Prostate gland (tissue), 2 donors: ENCODE measurements at regions not wholly inside any gene's neighbourhood (a gene's known extent, or its start where the extent isn't known, plus 50 kb on each side); places are given as distances from the start of the nearest gene placed in this dataset.

Experiments
- DNase-seq: peaks from one replicate; pipeline ENCODE4 v3.0.0-alpha.2; 2019; ENCODE audit warnings: low spot score
- H3K27ac ChIP-seq, 2 donors: fragments of 200-600 bp; sonication (generic); 2 replicates each; pipeline ENCODE4 v1.5.1; 2017 to 2019
- H3K27me3 ChIP-seq: fragments of 200-600 bp; sonication (generic); replicated peaks from 2 replicates; pipeline ENCODE4 v1.5.1; 2019; ENCODE audit not compliant: insufficient read depth
- H3K36me3 ChIP-seq, 2 donors: fragments of 200-600 bp; sonication (generic); 1 replicate in 1 of 2; 2 replicates in 1 of 2; pipeline versions ENCODE4 v1.5.1 to v1.8.1; 2017 to 2019
- H3K4me1 ChIP-seq: fragments of 200-600 bp; sonication (generic); replicated peaks from 2 replicates; pipeline ENCODE4 v1.5.1; 2019
- H3K4me3 ChIP-seq, 2 donors: fragments of 200-600 bp; sonication (generic); 2 replicates each; pipeline ENCODE4 v1.5.1; 2017 to 2019
- H3K9me3 ChIP-seq: fragments of 200-600 bp; sonication (generic); 2 replicates; pipeline ENCODE4 v1.5.1; 2017
- CTCF ChIP-seq, 4 experiments: fragments of 200-600 bp in 2 of 4; fragments of 450-650 bp in 2 of 4; sonication (generic) in 2 of 4; IDR thresholded peaks; 1 replicate in 3 of 4; 2 replicates in 1 of 4; pipeline ENCODE4 v1.5.1; 2016 to 2019; ENCODE audit warnings: antibody characterized with exemption in 4 of 4, mild to moderate bottlenecking in 2 of 4, moderate library complexity in 2 of 4
- POLR2A ChIP-seq: fragments of 450-650 bp; IDR thresholded peaks from one replicate; pipeline ENCODE4 v1.6.1; 2016; ENCODE audit warnings: antibody characterized with exemption, mild to moderate bottlenecking
- POLR2AphosphoS5 ChIP-seq: sonication (generic); formaldehyde crosslinking; IDR thresholded peaks from one replicate; pipeline ENCODE4 v1.6.1; 2017; ENCODE audit warnings: antibody characterized with exemption
- WGBS: methylation state at CpG from one replicate; pipeline ENCODE4 v1.1.5; 2018; 5-methylcytosine and 5-hydroxymethylcytosine counted together
- intact Hi-C: fragments of 100-400 bp; cut with DNase I; formaldehyde crosslinking; loops from one replicate; pipeline ENCODE4 v1.14.2; 2022

- WGBS: 83% methylated on average over 1 of the region's 1 CpG
- no peaks in the 10 kb centered on the region for H3K9me3 ChIP-seq
- no peak overlapping the region for H3K4me3 ChIP-seq
- no peaks in the 10 kb centered on the region for H3K36me3 ChIP-seq
- no peak for DNase-seq
- no peaks in the 10 kb centered on the region for H3K27me3 ChIP-seq
- no peaks in the 10 kb centered on the region for H3K4me1 ChIP-seq
- no peak overlapping the region for H3K27ac ChIP-seq
- intact Hi-C loops: loop anchor here (10.0 kb wide), 1 partner anchor 244 kb away; no protein-coding TSS in a partner anchor
- TF ChIP-seq CTCF (IDR thresholded peaks at IDR 0.05): peak in 3 of 4 experiments; percentile 25 to 43 (median 30)
- no peak for TF ChIP-seq POLR2A
These were observed 409.6 kb upstream of the MPDZ start for GRCh38 chr9:13688990-13689600.

GRCh38 chr9:13688223-13688989 is 408.9 kb upstream of the MPDZ start:
- Histone ChIP-seq H3K4me3 (no peak overlapping the region), H3K9me3 (no peaks in the 10 kb centered on the region), H3K4me1 (no peaks in the 10 kb centered on the region), H3K27me3 (no peaks in the 10 kb centered on the region), H3K36me3 (no peaks in the 10 kb centered on the region), H3K27ac (no peak overlapping the region)
- no peak for TF ChIP-seq CTCF (IDR thresholded peaks at IDR 0.05)
- WGBS: 63% methylated on average over 4 of the region's 4 CpGs
- no peak for DNase-seq
- intact Hi-C loops: loop anchor here (10.0 kb wide), 1 partner anchor 244 kb away; no protein-coding TSS in a partner anchor

GRCh38 chr9:13684656-13685055 is 405.2 kb upstream of the MPDZ start:
- H3K4me1 ChIP-seq: no peaks in the 10 kb centered on the region
- intact Hi-C loops: loop anchor here (10.0 kb wide), 1 partner anchor 240 kb away; no protein-coding TSS in a partner anchor
- H3K4me3 ChIP-seq: no peak overlapping the region
- H3K27ac ChIP-seq: no peak overlapping the region
- 42% methylated on average over 2 of the region's 2 CpGs for WGBS
- H3K36me3 ChIP-seq: no peaks in the 10 kb centered on the region
- no peak for DNase-seq
- TF ChIP-seq POLR2AphosphoS5: no peak
- no peak for TF ChIP-seq CTCF (IDR thresholded peaks at IDR 0.05)
- no peak for TF ChIP-seq POLR2A
- no peaks in the 10 kb centered on the region for H3K9me3 ChIP-seq
- no peaks in the 10 kb centered on the region for H3K27me3 ChIP-seq

- Histone ChIP-seq H3K9me3 (no peaks in the 10 kb centered on the region), H3K36me3 (no peaks in the 10 kb centered on the region), H3K4me1 (no peaks in the 10 kb centered on the region), H3K27ac (no peak overlapping the region), H3K4me3 (no peak overlapping the region), H3K27me3 (no peaks in the 10 kb centered on the region)
- DNase-seq: no peak
- intact Hi-C loops: no loop called here
- TF ChIP-seq POLR2A: no peak
- TF ChIP-seq POLR2AphosphoS5: no peak
- TF ChIP-seq CTCF (IDR thresholded peaks at IDR 0.05): no peak
- 72% methylated on average over 1 of the region's 1 CpG for WGBS
These were observed 398.3 kb upstream of the MPDZ start for GRCh38 chr9:13677801-13678200.

GRCh38 chr9:13675638-13676000 is 396.1 kb upstream of the MPDZ start:
- no peaks in the 10 kb centered on the region for H3K4me1 ChIP-seq
- WGBS: 57% methylated on average over 2 of the region's 2 CpGs
- no peak for TF ChIP-seq POLR2AphosphoS5
- TF ChIP-seq CTCF (IDR thresholded peaks at IDR 0.05): no peak
- TF ChIP-seq POLR2A: no peak
- no peak for DNase-seq
- H3K36me3 ChIP-seq: no peaks in the 10 kb centered on the region
- no peak overlapping the region for H3K4me3 ChIP-seq
- intact Hi-C loops: no loop called here
- H3K27me3 ChIP-seq: no peaks in the 10 kb centered on the region
- H3K9me3 ChIP-seq: no peaks in the 10 kb centered on the region
- H3K27ac ChIP-seq: no peak overlapping the region
